GM12878 (cell line): ENCODE measurements at regions not wholly inside any gene's neighbourhood (a gene's known extent, or its start where the extent isn't known, plus 50 kb on each side); places are given as distances from the start of the nearest gene placed in this dataset.

Experiments used
- ATAC-seq: fragments of 200-7000 bp; cut with Tn5 transposase; 3 replicates; pipeline ENCODE4 v1.9.1; 2020; ENCODE audit warnings: mild to moderate bottlenecking, moderate library complexity
- BruUV-seq: library from RNA; stranded (reverse); fragments of 400-500 nt; replicated peaks from 2 replicates; lab custom pipeline; 2021; lab: Mats Ljungman, UMichigan
- CTCF ChIA-PET: fragments of 300-600 bp; sonication (Branson Sonifier 250); formaldehyde crosslinking; extraction: SDS; loops from one replicate; lab custom pipeline; 2021; ENCODE audit warnings: inconsistent platforms; lab: Yijun Ruan, JAX
- POLR2A ChIA-PET: fragments of 350-600 bp; formaldehyde crosslinking; extraction: SDS; loops from one replicate; lab custom pipeline; 2021; ENCODE audit warnings: inconsistent platforms; lab: Charles Lee
- RAD21 ChIA-PET: fragments of 300-600 bp; sonication (Branson Sonifier 250); formaldehyde crosslinking; loops from one replicate; lab custom pipeline; 2023; ENCODE audit warnings: antibody characterized with exemption; ENCODE audit not compliant: unreplicated experiment; lab: Charles Lee
- SMC1A ChIA-PET: fragments of 300-600 bp; sonication (Branson Sonifier 250); formaldehyde crosslinking; loops from one replicate; lab custom pipeline; 2023; ENCODE audit not compliant: unreplicated experiment, uncharacterized antibody; lab: Charles Lee
- DNase-seq: peaks from one replicate; pipeline ENCODE4 v3.0.0-alpha.2; 2011; ENCODE audit warnings: low read depth, low spot score
- FAIRE-seq: peaks from 3 replicates; lab custom pipeline; 2011; peaks lifted over from hg19 to GRCh38; lab: Jason Lieb, UNC
- H2AFZ ChIP-seq: 2 replicates; pipeline ENCODE4 v1.6.0; 2011; ENCODE audit warnings: low read depth, low read length, control low read depth; ENCODE audit not compliant: control insufficient read depth
- H3K27ac ChIP-seq: 2 replicates; pipeline ENCODE4 v1.5.1; 2011; ENCODE audit warnings: control low read depth; ENCODE audit not compliant: control insufficient read depth, insufficient read depth
- H3K27me3 ChIP-seq, 2 experiments: replicated peaks in 1 of 2; 2 replicates each; pipeline versions ENCODE4 v1.6.0 to v1.6.1; 2011; ENCODE audit warnings: low read length in 1 of 2; ENCODE audit not compliant: control insufficient read depth in 2 of 2, insufficient read depth in 2 of 2
- H3K36me3 ChIP-seq, 2 experiments: 2 replicates each; pipeline ENCODE4 v1.5.1; 2011; ENCODE audit warnings: low read length in 1 of 2; ENCODE audit not compliant: control insufficient read depth in 2 of 2, insufficient read depth in 2 of 2
- H3K4me1 ChIP-seq: 2 replicates; pipeline ENCODE4 v1.6.1; 2011; ENCODE audit warnings: mild to moderate bottlenecking, low read length, moderate library complexity, mixed read lengths; ENCODE audit not compliant: control insufficient read depth, insufficient read depth
- H3K4me2 ChIP-seq: 2 replicates; pipeline ENCODE4 v1.6.0; 2011; ENCODE audit warnings: control low read depth; ENCODE audit not compliant: control insufficient read depth, insufficient read depth
- H3K4me3 ChIP-seq: fragments of 200-600 bp; sonication (generic); 2 replicates; pipeline ENCODE4 v1.5.1; 2016
- H3K79me2 ChIP-seq: 2 replicates; pipeline ENCODE4 v1.6.0; 2011; ENCODE audit warnings: low read length; ENCODE audit not compliant: control insufficient read depth, insufficient read depth
- H3K9ac ChIP-seq: 2 replicates; pipeline ENCODE4 v1.8.0; 2011; ENCODE audit warnings: low read length, control low read depth, mixed read lengths; ENCODE audit not compliant: control insufficient read depth, insufficient read depth
- H3K9me3 ChIP-seq: replicated peaks from 3 replicates; pipeline ENCODE4 v1.5.1; 2011; ENCODE audit warnings: mild to moderate bottlenecking, low read length; ENCODE audit not compliant: control insufficient read depth, insufficient read depth
- H4K20me1 ChIP-seq: 2 replicates; pipeline ENCODE4 v1.6.0; 2011; ENCODE audit not compliant: control insufficient read depth, insufficient read depth
- CREM ChIP-seq: IDR thresholded peaks from 2 replicates; pipeline ENCODE4 v1.6.1; 2014; ENCODE audit warnings: antibody characterized with exemption, low read depth
- E4F1 ChIP-seq: fragments of 450-650 bp; IDR thresholded peaks from 2 replicates; pipeline ENCODE4 v1.6.1; 2018; ENCODE audit warnings: borderline replicate concordance, mild to moderate bottlenecking; ENCODE audit not compliant: partially characterized antibody
- EED ChIP-seq: sonication (generic); IDR thresholded peaks from 2 replicates; pipeline ENCODE4 v1.6.1; 2016; ENCODE audit warnings: antibody characterized with exemption, low read depth
- KAT2A ChIP-seq: conservative IDR thresholded peaks from 2 replicates; pipeline ENCODE4 v1.6.1; 2011; ENCODE audit warnings: low read depth, low read length; ENCODE audit not compliant: control insufficient read depth
- NKRF ChIP-seq: fragments of 450-650 bp; conservative IDR thresholded peaks from 2 replicates; pipeline ENCODE4 v1.6.1; 2017; ENCODE audit warnings: mild to moderate bottlenecking, moderate library complexity
- PML ChIP-seq: IDR thresholded peaks from 2 replicates; pipeline ENCODE4 v1.6.1; 2012; ENCODE audit warnings: low read length, inconsistent platforms
- RAD21 ChIP-seq: IDR thresholded peaks from 2 replicates; pipeline ENCODE4 v1.6.1; 2011; ENCODE audit warnings: mild to moderate bottlenecking, low read depth, low read length, moderate library complexity; ENCODE audit not compliant: insufficient read depth
- RUNX3 ChIP-seq: IDR thresholded peaks from 2 replicates; pipeline ENCODE4 v1.6.1; 2012; ENCODE audit warnings: low read length, inconsistent platforms
- SPI1 ChIP-seq: IDR thresholded peaks from 2 replicates; pipeline ENCODE4 v1.6.1; 2011; ENCODE audit warnings: low read depth, mild to moderate bottlenecking, low read length, moderate library complexity, borderline replicate concordance; ENCODE audit not compliant: insufficient read depth
- SRF ChIP-seq, 2 experiments: IDR thresholded peaks; 2 replicates each; pipeline ENCODE4 v1.6.1; 2011; ENCODE audit warnings: low read depth in 2 of 2, low read length in 2 of 2, mild to moderate bottlenecking in 1 of 2, moderate library complexity in 1 of 2
- SUZ12 ChIP-seq: fragments of 200-600 bp; sonication (generic); IDR thresholded peaks from one replicate; pipeline ENCODE4 v1.6.1; 2018; ENCODE audit warnings: antibody characterized with exemption, mild to moderate bottlenecking; ENCODE audit not compliant: unreplicated experiment
- TAF1 ChIP-seq: IDR thresholded peaks from 2 replicates; pipeline ENCODE4 v1.6.1; 2011; ENCODE audit warnings: mild to moderate bottlenecking, low read depth, low read length, borderline replicate concordance
- ZNF24 ChIP-seq: fragments of 450-650 bp; IDR thresholded peaks from 2 replicates; pipeline ENCODE4 v1.6.1; 2017; ENCODE audit warnings: antibody characterized with exemption, mild to moderate bottlenecking
- ZNF687 ChIP-seq: fragments of 450-650 bp; IDR thresholded peaks from 2 replicates; pipeline ENCODE4 v1.6.1; 2017; ENCODE audit warnings: mild to moderate bottlenecking, moderate library complexity
- WGBS: methylation state at CpG from one replicate; pipeline ENCODE4 v1.1.6; 2016; ENCODE audit warnings: low lambda C conversion rate; ENCODE audit not compliant: insufficient replicate concordance, insufficient coverage; ENCODE audit errors: missing lambda C conversion rate; 5-methylcytosine and 5-hydroxymethylcytosine counted together
- in situ Hi-C: fragments of 300-500 bp; cut with MboI; formaldehyde crosslinking; loops from 9 replicates; pipeline ENCODE4 v1.14.3; 2018; ENCODE audit warnings: mixed read lengths
- intact Hi-C: fragments of 100-400 bp; cut with micrococcal nuclease; formaldehyde crosslinking; loops from one replicate; pipeline ENCODE4 v1.14.2; 2022; ENCODE audit not compliant: unreplicated experiment

- TF ChIP-seq ZNF687 = no peak
- TF ChIP-seq PML = no peak
- TF ChIP-seq CREM = no peak
- no peak for TF ChIP-seq RUNX3
- no peak for TF ChIP-seq ZNF24
- no peak for TF ChIP-seq NKRF
- no peak for TF ChIP-seq SRF (IDR thresholded peaks at IDR 0.05; ENCODE audit: low read depth in 2 of 2, low read length in 2 of 2)
- TF ChIP-seq, all 136 proteins: peak for 0
Measured at GRCh38 chr17:70492368-70492767, 323.0 kb downstream of the KCNJ2 start (continued).

- H4K20me1 ChIP-seq = no peaks in the 10 kb centered on the region
- no peaks in the 10 kb centered on the region for H3K27me3 ChIP-seq
- H3K36me3 ChIP-seq = no peaks in the 10 kb centered on the region
- ATAC-seq = no peak
- ChIA-PET POLR2A (no interaction called here), RAD21 (no interaction called here), SMC1A (no interaction called here), CTCF (no interaction called here)
- no peak overlapping the region for H3K27ac ChIP-seq
- H2AFZ ChIP-seq = no peak overlapping the region
- no peak for FAIRE-seq
- H3K4me2 ChIP-seq = no peak overlapping the region
- H3K79me2 ChIP-seq = no peaks in the 10 kb centered on the region
- no peaks in the 10 kb centered on the region for H3K9me3 ChIP-seq
- no peak overlapping the region for H3K4me3 ChIP-seq
- WGBS = 2% methylated on average over 3 of the region's 3 CpGs
- no peaks in the 10 kb centered on the region for H3K4me1 ChIP-seq
- H3K9ac ChIP-seq = no peak overlapping the region
- no TSS peak for BruUV-seq
- in situ Hi-C loops = no loop called here
- intact Hi-C loops = no loop called here
- DNase-seq = no peak
- TF ChIP-seq SPI1 = no peak
- TF ChIP-seq RAD21 = no peak
- TF ChIP-seq EED = no peak
- no peak for TF ChIP-seq TAF1
- TF ChIP-seq E4F1 = no peak
- no peak for TF ChIP-seq KAT2A
- TF ChIP-seq SUZ12 = no peak
Measured at GRCh38 chr17:70493277-70493874, 324.0 kb downstream of the KCNJ2 start.
